Caco-2 (cell line): ENCODE measurements at regions not wholly inside any gene's neighbourhood (a gene's known extent, or its start where the extent isn't known, plus 50 kb on each side); places are given as distances from the start of the nearest gene placed in this dataset.

Source experiments
- BruUV-seq: library from RNA; stranded (reverse); fragments of 400-500 nt; replicated peaks from 2 replicates; lab custom pipeline; 2021; lab: Mats Ljungman, UMichigan
- CTCF ChIA-PET: fragments of 300-600 bp; sonication (Branson Sonifier 250); formaldehyde crosslinking; loops from one replicate; lab custom pipeline; 2022; ENCODE audit warnings: antibody characterized with exemption; lab: Charles Lee
- POLR2A ChIA-PET: fragments of 300-600 bp; sonication (Branson Sonifier 250); formaldehyde crosslinking; loops from one replicate; lab custom pipeline; 2022; ENCODE audit warnings: antibody characterized with exemption; lab: Charles Lee
- DNase-seq, 2 experiments: peaks; one replicate each; pipeline versions ENCODE4 v3.0.0 to v3.0.0-alpha.2; 2020 to 2022
- H3K27me3 ChIP-seq: replicated peaks from 2 replicates; pipeline ENCODE4 v1.6.0; 2011; ENCODE audit warnings: low read length; ENCODE audit not compliant: control insufficient read depth, insufficient read depth
- H3K36me3 ChIP-seq: 2 replicates; pipeline ENCODE4 v1.5.1; 2011; ENCODE audit warnings: low read length; ENCODE audit not compliant: control insufficient read depth, insufficient read depth
- H3K4me1 ChIP-seq: fragments of 250-450 bp; sonication (Bioruptor Pico); 2 replicates; pipeline ENCODE4 v1.5.1; 2020; ENCODE audit warnings: mild to moderate bottlenecking
- H3K4me3 ChIP-seq: 2 replicates; pipeline ENCODE4 v1.5.1; 2011; ENCODE audit warnings: low read depth, mild to moderate bottlenecking, control low read depth, low read length
- H3K9me3 ChIP-seq: fragments of 250-450 bp; sonication (Bioruptor Pico); 2 replicates; pipeline ENCODE4 v1.5.1; 2020; ENCODE audit warnings: mild to moderate bottlenecking, moderate library complexity
- H3K27ac Mint-ChIP-seq: one replicate; pipeline ENCODE4 v1.8.0; 2022; ENCODE audit warnings: mixed read lengths; ENCODE audit not compliant: unreplicated experiment
- H3K27me3 Mint-ChIP-seq: one replicate; pipeline ENCODE4 v1.8.0; 2022; ENCODE audit warnings: mixed read lengths; ENCODE audit not compliant: insufficient read depth, unreplicated experiment
- H3K36me3 Mint-ChIP-seq: one replicate; pipeline ENCODE4 v1.8.0; 2022; ENCODE audit warnings: mild to moderate bottlenecking, mixed read lengths; ENCODE audit not compliant: insufficient read depth, unreplicated experiment
- H3K4me1 Mint-ChIP-seq: one replicate; pipeline ENCODE4 v1.8.0; 2022; ENCODE audit warnings: low read depth, mixed read lengths; ENCODE audit not compliant: unreplicated experiment
- H3K4me3 Mint-ChIP-seq: one replicate; pipeline ENCODE4 v1.8.0; 2022; ENCODE audit warnings: mild to moderate bottlenecking, moderate library complexity, mixed read lengths; ENCODE audit not compliant: unreplicated experiment
- H3K9me3 Mint-ChIP-seq: one replicate; pipeline ENCODE4 v1.8.0; 2022; ENCODE audit warnings: mixed read lengths; ENCODE audit not compliant: unreplicated experiment
- intact Hi-C: fragments of 100-400 bp; cut with micrococcal nuclease; formaldehyde crosslinking; loops from one replicate; pipeline ENCODE4 v1.10.0; 2022; ENCODE audit not compliant: unreplicated experiment
- TF ChIP-seq, protein P1 (sequence below), 2 experiments: fragments of 200-600 bp in 1 of 2; IDR thresholded peaks; 1 replicate in 1 of 2; 2 replicates in 1 of 2; pipeline versions ENCODE4 v1.5.1 to v1.8.0; 2011 to 2022; ENCODE audit warnings: antibody characterized with exemption in 1 of 2, control low read depth in 1 of 2, inconsistent platforms in 1 of 2, low read depth in 1 of 2, low read length in 1 of 2, mild to moderate bottlenecking in 1 of 2, moderate library complexity in 1 of 2; ENCODE audit not compliant: insufficient read depth in 1 of 2, severe bottlenecking in 1 of 2, unreplicated experiment in 1 of 2

DNA sequence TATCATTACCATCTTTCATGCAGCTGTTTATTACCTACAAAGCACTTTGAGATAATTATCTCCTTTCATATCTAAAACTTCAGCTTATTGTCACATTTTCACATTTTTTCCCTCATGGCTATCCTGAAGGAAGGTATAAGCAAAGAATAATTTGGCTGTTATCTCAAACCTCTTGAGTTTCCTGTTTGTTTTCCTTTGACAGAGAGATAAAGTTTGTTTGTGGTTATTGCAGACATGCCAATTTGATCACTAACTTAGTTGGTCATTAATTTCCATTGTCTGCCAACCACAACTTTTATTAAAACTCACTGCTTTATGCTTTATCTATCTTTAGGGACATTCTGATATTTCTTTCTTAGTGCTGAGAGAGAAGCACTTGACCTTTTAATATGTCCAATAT lies 89.8 kb upstream of the SPANXB1 start:
- no peaks in the 10 kb centered on the region for H3K4me1 ChIP-seq
- H3K9me3 Mint-ChIP-seq = peaks cover 2% of the 10 kb centered on the region
- H3K4me1 Mint-ChIP-seq = peaks cover under 1% of the 10 kb centered on the region
- H3K27me3 Mint-ChIP-seq = no peaks in the 10 kb centered on the region
- BruUV-seq = no TSS peak
- intact Hi-C loops = no loop called here
- no peak for DNase-seq
- POLR2A ChIA-PET = no interaction called here
- H3K9me3 ChIP-seq = no peaks in the 10 kb centered on the region
- no peak overlapping the region for H3K27ac Mint-ChIP-seq
- no peak overlapping the region for H3K4me3 Mint-ChIP-seq
- no peak overlapping the region for H3K4me3 ChIP-seq
- H3K36me3 ChIP-seq = no peaks in the 10 kb centered on the region
- H3K27me3 ChIP-seq = no peaks in the 10 kb centered on the region
- TF ChIP-seq, protein P1, sequence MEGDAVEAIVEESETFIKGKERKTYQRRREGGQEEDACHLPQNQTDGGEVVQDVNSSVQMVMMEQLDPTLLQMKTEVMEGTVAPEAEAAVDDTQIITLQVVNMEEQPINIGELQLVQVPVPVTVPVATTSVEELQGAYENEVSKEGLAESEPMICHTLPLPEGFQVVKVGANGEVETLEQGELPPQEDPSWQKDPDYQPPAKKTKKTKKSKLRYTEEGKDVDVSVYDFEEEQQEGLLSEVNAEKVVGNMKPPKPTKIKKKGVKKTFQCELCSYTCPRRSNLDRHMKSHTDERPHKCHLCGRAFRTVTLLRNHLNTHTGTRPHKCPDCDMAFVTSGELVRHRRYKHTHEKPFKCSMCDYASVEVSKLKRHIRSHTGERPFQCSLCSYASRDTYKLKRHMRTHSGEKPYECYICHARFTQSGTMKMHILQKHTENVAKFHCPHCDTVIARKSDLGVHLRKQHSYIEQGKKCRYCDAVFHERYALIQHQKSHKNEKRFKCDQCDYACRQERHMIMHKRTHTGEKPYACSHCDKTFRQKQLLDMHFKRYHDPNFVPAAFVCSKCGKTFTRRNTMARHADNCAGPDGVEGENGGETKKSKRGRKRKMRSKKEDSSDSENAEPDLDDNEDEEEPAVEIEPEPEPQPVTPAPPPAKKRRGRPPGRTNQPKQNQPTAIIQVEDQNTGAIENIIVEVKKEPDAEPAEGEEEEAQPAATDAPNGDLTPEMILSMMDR (IDR thresholded peaks at IDR 0.05; ENCODE audit: insufficient read depth in 1 of 2, low read depth in 1 of 2, low read length in 1 of 2, severe bottlenecking in 1 of 2, unreplicated experiment in 1 of 2) = no peak
- no peaks in the 10 kb centered on the region for H3K36me3 Mint-ChIP-seq
- CTCF ChIA-PET = no interaction called here

DNA sequence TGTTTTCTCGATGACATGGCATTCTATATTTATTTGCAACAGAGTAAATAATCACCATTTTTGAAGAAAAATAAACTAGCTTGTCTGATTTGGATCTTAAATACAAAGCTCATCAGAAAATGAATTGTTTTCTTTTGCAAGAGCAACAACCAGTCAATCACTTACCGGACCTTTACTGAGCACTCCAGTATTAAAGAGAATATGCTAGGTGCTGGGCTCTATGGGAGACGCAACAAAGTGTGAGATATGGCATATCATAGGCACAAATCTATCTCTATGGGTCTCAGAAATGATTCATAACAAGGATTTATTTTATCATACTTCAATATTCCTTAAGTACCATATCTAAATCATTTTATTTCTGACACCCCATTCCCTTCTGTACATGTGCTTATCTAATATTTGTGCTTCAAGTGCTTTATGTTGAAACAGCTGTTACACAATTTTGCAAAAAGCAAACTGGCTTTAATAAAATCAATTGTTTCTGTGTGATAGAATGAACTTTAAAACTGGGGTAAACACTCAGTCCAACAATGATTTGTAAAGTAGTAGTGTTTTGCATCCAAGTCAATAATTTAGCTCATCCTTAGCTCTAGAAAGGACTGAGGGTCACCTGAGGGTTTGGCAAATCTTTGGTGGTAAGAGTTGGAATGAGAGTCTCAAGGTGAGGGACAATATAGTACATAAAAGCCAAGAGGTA lies 88.4 kb upstream of the SPANXB1 start:
- no peaks in the 10 kb centered on the region for H3K9me3 ChIP-seq
- no peaks in the 10 kb centered on the region for H3K27me3 Mint-ChIP-seq
- CTCF ChIA-PET = no interaction called here
- no peaks in the 10 kb centered on the region for H3K27me3 ChIP-seq
- no peak for DNase-seq
- peaks cover 7% of the 10 kb centered on the region for H3K4me1 Mint-ChIP-seq
- intact Hi-C loops = no loop called here
- no TSS peak for BruUV-seq
- POLR2A ChIA-PET = no interaction called here
- peaks cover 9% of the 10 kb centered on the region for H3K9me3 Mint-ChIP-seq
- no peak overlapping the region for H3K4me3 Mint-ChIP-seq
- TF ChIP-seq, protein P1 (IDR thresholded peaks at IDR 0.05; ENCODE audit: insufficient read depth in 1 of 2, low read depth in 1 of 2, low read length in 1 of 2, severe bottlenecking in 1 of 2, unreplicated experiment in 1 of 2) = no peak
- no peaks in the 10 kb centered on the region for H3K36me3 Mint-ChIP-seq
- H3K36me3 ChIP-seq = no peaks in the 10 kb centered on the region
- H3K4me1 ChIP-seq = no peaks in the 10 kb centered on the region
- no peak overlapping the region for H3K27ac Mint-ChIP-seq
- H3K4me3 ChIP-seq = no peak overlapping the region

DNA sequence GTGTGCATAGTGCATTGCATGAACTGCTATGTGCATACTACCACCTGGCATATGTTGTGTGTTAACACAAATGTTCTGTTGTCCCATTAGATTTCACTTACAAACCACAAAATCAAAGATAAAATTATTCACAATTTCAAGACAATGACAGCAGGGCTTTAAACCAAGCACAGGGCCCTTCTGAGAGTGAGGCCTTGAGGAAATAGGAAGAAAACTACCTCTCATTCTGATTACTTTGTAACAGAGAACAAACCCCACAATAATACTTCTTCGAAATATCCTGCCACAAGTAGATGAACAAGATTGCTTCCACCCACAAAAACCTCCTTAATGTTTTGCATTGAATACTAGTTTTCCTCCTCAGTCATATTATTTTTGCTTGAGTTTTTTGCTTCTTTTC lies 85.5 kb upstream of the SPANXB1 start:
- H3K9me3 Mint-ChIP-seq = peaks cover 9% of the 10 kb centered on the region
- Histone ChIP-seq H3K9me3 (no peaks in the 10 kb centered on the region), H3K4me3 (no peak overlapping the region), H3K36me3 (no peaks in the 10 kb centered on the region), H3K4me1 (no peaks in the 10 kb centered on the region), H3K27me3 (no peaks in the 10 kb centered on the region)
- H3K27me3 Mint-ChIP-seq = no peaks in the 10 kb centered on the region
- ChIA-PET CTCF (no interaction called here), POLR2A (no interaction called here)
- no peak overlapping the region for H3K27ac Mint-ChIP-seq
- H3K36me3 Mint-ChIP-seq = no peaks in the 10 kb centered on the region
- intact Hi-C loops = no loop called here
- no peak overlapping the region for H3K4me3 Mint-ChIP-seq
- BruUV-seq = no TSS peak
- no peak for DNase-seq
- peaks cover 7% of the 10 kb centered on the region for H3K4me1 Mint-ChIP-seq
- TF ChIP-seq, protein P1 (IDR thresholded peaks at IDR 0.05; ENCODE audit: insufficient read depth in 1 of 2, low read depth in 1 of 2, low read length in 1 of 2, severe bottlenecking in 1 of 2, unreplicated experiment in 1 of 2) = no peak
